Kidney epithelial cell (primary cell): ENCODE measurements at regions not wholly inside any gene's neighbourhood (a gene's known extent, or its start where the extent isn't known, plus 50 kb on each side); places are given as distances from the start of the nearest gene placed in this dataset.

ENCODE experiments used
- DNase-seq: peaks from one replicate; pipeline ENCODE4 v3.0.0-alpha.2; 2010; ENCODE audit warnings: low read depth
- H3K27me3 ChIP-seq: 2 replicates; pipeline ENCODE4 v1.6.0; 2011; ENCODE audit warnings: low read length; ENCODE audit not compliant: control insufficient read depth, insufficient read depth
- H3K36me3 ChIP-seq: 2 replicates; pipeline ENCODE4 v1.5.1; 2011; ENCODE audit warnings: low read length; ENCODE audit not compliant: control insufficient read depth, insufficient read depth
- H3K4me3 ChIP-seq: 2 replicates; pipeline ENCODE4 v1.5.1; 2011; ENCODE audit warnings: low read depth, mild to moderate bottlenecking, control low read depth, low read length
- CTCF ChIP-seq: IDR thresholded peaks from 2 replicates; pipeline ENCODE4 v1.5.1; 2011; ENCODE audit warnings: mild to moderate bottlenecking, moderate library complexity, low read length, control low read depth, inconsistent platforms; ENCODE audit not compliant: insufficient read depth, poor library complexity, severe bottlenecking

- Histone ChIP-seq H3K36me3 (no peaks in the 10 kb centered on the region), H3K27me3 (no peaks in the 10 kb centered on the region), H3K4me3 (no peak overlapping the region)
- no peak for DNase-seq
- no peak for TF ChIP-seq CTCF
Measured at GRCh38 chr15:98280284-98280975, 319.9 kb downstream of the ARRDC4 start.

- no peak for TF ChIP-seq CTCF
- no peak overlapping the region for H3K4me3 ChIP-seq
- no peaks in the 10 kb centered on the region for H3K27me3 ChIP-seq
- DNase-seq, result no peak
- H3K36me3 ChIP-seq, result no peaks in the 10 kb centered on the region
Measured at GRCh38 chr15:98281130-98281529, 320.6 kb downstream of the ARRDC4 start.

GRCh38 chr15:98282656-98283332 lies 322.3 kb downstream of the ARRDC4 start:
- Histone ChIP-seq H3K27me3 (no peaks in the 10 kb centered on the region), H3K36me3 (no peaks in the 10 kb centered on the region), H3K4me3 (no peak overlapping the region)
- no peak for DNase-seq
- TF ChIP-seq CTCF, result no peak

GRCh38 chr15:98286200-98286599 lies 325.7 kb downstream of the ARRDC4 start:
- no peak for DNase-seq
- Histone ChIP-seq H3K27me3 (no peaks in the 10 kb centered on the region), H3K4me3 (no peak overlapping the region), H3K36me3 (no peaks in the 10 kb centered on the region)
- no peak for TF ChIP-seq CTCF

- no peak for DNase-seq
- H3K4me3 ChIP-seq, result no peak overlapping the region
- TF ChIP-seq CTCF, result no peak
- no peaks in the 10 kb centered on the region for H3K27me3 ChIP-seq
- no peaks in the 10 kb centered on the region for H3K36me3 ChIP-seq
Measured at GRCh38 chr15:98286831-98287230, 326.3 kb downstream of the ARRDC4 start.
